ENCODE measurements at regions not wholly inside any gene's neighbourhood (a gene's known extent, or its start where the extent isn't known, plus 50 kb on each side); places are given as distances from the start of the nearest gene placed in this dataset.
"Not testable (repeated sequence)": the region's sequence is repeated elsewhere in the genome, so short reads cannot be mapped to it uniquely, and the experiment has no call there.

DNA sequence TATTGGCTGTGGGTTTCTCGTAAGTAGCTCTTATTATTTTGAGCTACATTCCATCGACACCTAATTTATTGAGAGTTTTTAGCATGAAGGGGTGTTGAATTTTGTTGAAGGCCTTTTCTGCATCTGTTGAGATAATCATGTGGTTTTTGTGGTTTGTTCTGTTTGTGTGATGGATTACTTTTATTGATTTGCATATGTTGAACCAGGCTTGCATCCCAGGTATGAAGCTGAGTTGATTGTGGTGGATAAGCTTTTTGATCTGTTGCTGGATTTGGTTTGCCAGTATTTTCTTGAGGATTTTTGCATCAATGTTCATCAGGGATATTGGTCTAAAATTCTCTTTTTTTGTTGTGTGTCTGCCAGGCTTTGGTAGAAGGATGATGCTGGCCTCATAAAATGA, 301.5 kb downstream of the BCKDHB start:
- H3K27ac Mint-ChIP-seq; H3K36me3 Mint-ChIP-seq (ENCODE audit: low read depth); H3K4me3 Mint-ChIP-seq (ENCODE audit: low read depth); H3K4me1 Mint-ChIP-seq (ENCODE audit: low read depth); H3K27me3 Mint-ChIP-seq (ENCODE audit: low read depth); DNase-seq (ENCODE audit: low spot score); intact Hi-C loops (cut with micrococcal nuclease): not testable (repeated sequence)
- peaks cover 12% of the 10 kb centered on the region for H3K9me3 Mint-ChIP-seq

GRCh38 chr6:80404889-80405288, 298.4 kb downstream of the BCKDHB start:
- no peaks in the 10 kb centered on the region for H3K36me3 Mint-ChIP-seq (ENCODE audit: low read depth)
- no peaks in the 10 kb centered on the region for H3K4me1 Mint-ChIP-seq (ENCODE audit: low read depth)
- no peak for DNase-seq (ENCODE audit: low spot score)
- H3K4me3 Mint-ChIP-seq (ENCODE audit: low read depth): no peak overlapping the region
- H3K27ac Mint-ChIP-seq: no peak overlapping the region
- no peaks in the 10 kb centered on the region for H3K27me3 Mint-ChIP-seq (ENCODE audit: low read depth)
- intact Hi-C loops (cut with micrococcal nuclease): no loop called here
- peaks cover 11% of the 10 kb centered on the region for H3K9me3 Mint-ChIP-seq

- H3K36me3 Mint-ChIP-seq (ENCODE audit: low read depth): no peaks in the 10 kb centered on the region
- H3K4me1 Mint-ChIP-seq (ENCODE audit: low read depth): no peaks in the 10 kb centered on the region
- H3K27ac Mint-ChIP-seq: no peak overlapping the region
- no peak overlapping the region for H3K4me3 Mint-ChIP-seq (ENCODE audit: low read depth)
- H3K27me3 Mint-ChIP-seq (ENCODE audit: low read depth): no peaks in the 10 kb centered on the region
- no peak for DNase-seq (ENCODE audit: low spot score)
- peaks cover 4% of the 10 kb centered on the region for H3K9me3 Mint-ChIP-seq
- intact Hi-C loops (cut with micrococcal nuclease): no loop called here
Observed at GRCh38 chr6:80403365-80403764, 296.9 kb downstream of the BCKDHB start.

GRCh38 chr6:80402266-80402665, 295.8 kb downstream of the BCKDHB start:
- no peaks in the 10 kb centered on the region for H3K36me3 Mint-ChIP-seq (ENCODE audit: low read depth)
- H3K27me3 Mint-ChIP-seq (ENCODE audit: low read depth): no peaks in the 10 kb centered on the region
- no peak overlapping the region for H3K27ac Mint-ChIP-seq
- H3K4me3 Mint-ChIP-seq (ENCODE audit: low read depth): no peak overlapping the region
- H3K4me1 Mint-ChIP-seq (ENCODE audit: low read depth): no peaks in the 10 kb centered on the region
- intact Hi-C loops (cut with micrococcal nuclease): no loop called here
- H3K9me3 Mint-ChIP-seq: peaks cover 4% of the 10 kb centered on the region
- DNase-seq (ENCODE audit: low spot score): no peak
